Smooth muscle cell (in vitro differentiated cells): ENCODE measurements at regions not wholly inside any gene's neighbourhood (a gene's known extent, or its start where the extent isn't known, plus 50 kb on each side); places are given as distances from the start of the nearest gene placed in this dataset.

Source experiments
- DNase-seq: peaks from one replicate; lab custom pipeline; 2025; ENCODE audit not compliant: unreplicated experiment; lab: John Stamatoyannopoulos, UW
- H2AFZ ChIP-seq: fragments of 200-600 bp; sonication (generic); 2 replicates; pipeline ENCODE4 v1.6.0; 2016; ENCODE audit warnings: antibody characterized with exemption, low read depth, mild to moderate bottlenecking
- H3F3A ChIP-seq: fragments of 200-600 bp; sonication (generic); 2 replicates; pipeline ENCODE4 v1.6.0; 2017; ENCODE audit warnings: antibody characterized with exemption, low read depth
- H3K27ac ChIP-seq: fragments of 200-600 bp; sonication (generic); 2 replicates; pipeline ENCODE4 v1.5.1; 2016; ENCODE audit warnings: low read depth, mild to moderate bottlenecking
- H3K27me3 ChIP-seq: fragments of 200-600 bp; sonication (generic); 2 replicates; pipeline ENCODE4 v1.6.1; 2016; ENCODE audit warnings: low read depth, mild to moderate bottlenecking
- H3K36me3 ChIP-seq: fragments of 200-600 bp; sonication (generic); 2 replicates; pipeline ENCODE4 v1.5.1; 2016; ENCODE audit warnings: low read depth
- H3K4me1 ChIP-seq: fragments of 200-600 bp; sonication (generic); 2 replicates; pipeline ENCODE4 v1.5.1; 2016; ENCODE audit warnings: low read depth
- H3K4me2 ChIP-seq: fragments of 200-600 bp; sonication (generic); 2 replicates; pipeline ENCODE4 v1.6.0; 2016; ENCODE audit warnings: mild to moderate bottlenecking
- H3K4me3 ChIP-seq: fragments of 200-600 bp; sonication (generic); 2 replicates; pipeline ENCODE4 v1.5.1; 2016; ENCODE audit warnings: mild to moderate bottlenecking
- H3K79me2 ChIP-seq: fragments of 200-600 bp; sonication (generic); 2 replicates; pipeline ENCODE4 v1.6.0; 2016; ENCODE audit warnings: low read depth, mild to moderate bottlenecking
- H3K9ac ChIP-seq: fragments of 200-600 bp; sonication (generic); 2 replicates; pipeline ENCODE4 v1.6.0; 2016; ENCODE audit warnings: low read depth
- H3K9me3 ChIP-seq: fragments of 200-600 bp; sonication (generic); replicated peaks from 2 replicates; pipeline ENCODE4 v1.5.1; 2016; ENCODE audit warnings: low read depth
- H4K20me1 ChIP-seq: fragments of 200-600 bp; sonication (generic); 2 replicates; pipeline ENCODE4 v1.6.0; 2016; ENCODE audit warnings: low read depth
- CTCF ChIP-seq: fragments of 200-600 bp; sonication (generic); IDR thresholded peaks from 2 replicates; pipeline ENCODE4 v1.5.1; 2017; ENCODE audit warnings: borderline replicate concordance, mild to moderate bottlenecking, antibody characterized with exemption; ENCODE audit not compliant: insufficient read depth, poor library complexity, severe bottlenecking
- WGBS: methylation state at CpG from one replicate; pipeline ENCODE4 v1.1.7; 2016; ENCODE audit warnings: low lambda C conversion rate; 5-methylcytosine and 5-hydroxymethylcytosine counted together

GRCh38 chrX:13109817-13110216 lies 65.4 kb upstream of the FAM9C start:
- Histone ChIP-seq H3K79me2 (no peaks in the 10 kb centered on the region), H3K27ac (peak overlapping the region; percentile 93)
- DNase-seq: no peak

GRCh38 chrX:13103914-13104274 lies 59.5 kb upstream of the FAM9C start:
- 91% methylated on average over 2 of the region's 2 CpGs for WGBS

More at GRCh38 chrX:13109817-13110216, 65.4 kb upstream of the FAM9C start:
- no peaks in the 10 kb centered on the region for H3K27me3 ChIP-seq
- no peaks in the 10 kb centered on the region for H4K20me1 ChIP-seq
- no peak overlapping the region for H3K4me3 ChIP-seq
- H3K36me3 ChIP-seq: no peaks in the 10 kb centered on the region
- H3F3A ChIP-seq: peaks cover 18% of the 10 kb centered on the region
- no peaks in the 10 kb centered on the region for H3K9me3 ChIP-seq
- no peak for TF ChIP-seq CTCF
- H2AFZ ChIP-seq: no peak overlapping the region
- peak overlapping the region; percentile 22 for H3K4me2 ChIP-seq
- WGBS: 44% methylated on average over 5 of the region's 5 CpGs
- H3K4me1 ChIP-seq: no peaks in the 10 kb centered on the region
- no peak overlapping the region for H3K9ac ChIP-seq

GRCh38 chrX:13103188-13103913 lies 58.9 kb upstream of the FAM9C start:
- no peak for TF ChIP-seq CTCF
- no peaks in the 10 kb centered on the region for H3K36me3 ChIP-seq
- H3K27ac ChIP-seq: peak overlapping the region; percentile 57
- H3K79me2 ChIP-seq: no peaks in the 10 kb centered on the region
- H3K27me3 ChIP-seq: no peaks in the 10 kb centered on the region
- no peak overlapping the region for H3K4me3 ChIP-seq
- no peak overlapping the region for H3K9ac ChIP-seq
- no peak for DNase-seq
- no peaks in the 10 kb centered on the region for H3F3A ChIP-seq
- H4K20me1 ChIP-seq: no peaks in the 10 kb centered on the region
- H3K4me2 ChIP-seq: peak overlapping the region; percentile 19
- WGBS: 86% methylated on average over 6 of the region's 6 CpGs
- H2AFZ ChIP-seq: no peak overlapping the region
- H3K9me3 ChIP-seq: no peaks in the 10 kb centered on the region
- peaks cover 19% of the 10 kb centered on the region for H3K4me1 ChIP-seq

More at GRCh38 chrX:13103914-13104274, 59.5 kb upstream of the FAM9C start:
- H3K27ac ChIP-seq: no peak overlapping the region
- no peaks in the 10 kb centered on the region for H4K20me1 ChIP-seq
- H3K27me3 ChIP-seq: no peaks in the 10 kb centered on the region
- no peaks in the 10 kb centered on the region for H3K79me2 ChIP-seq
- H3K36me3 ChIP-seq: no peaks in the 10 kb centered on the region
- peaks cover 19% of the 10 kb centered on the region for H3K4me1 ChIP-seq
- peaks cover 4% of the 10 kb centered on the region for H3F3A ChIP-seq
- H2AFZ ChIP-seq: no peak overlapping the region
- no peak overlapping the region for H3K4me2 ChIP-seq
- TF ChIP-seq CTCF: no peak
- no peaks in the 10 kb centered on the region for H3K9me3 ChIP-seq
- H3K4me3 ChIP-seq: no peak overlapping the region
- no peak for DNase-seq
- no peak overlapping the region for H3K9ac ChIP-seq

GRCh38 chrX:13102636-13103035 lies 58.2 kb upstream of the FAM9C start:
- DNase-seq: no peak
- no peaks in the 10 kb centered on the region for H3K27me3 ChIP-seq
- no peaks in the 10 kb centered on the region for H3K36me3 ChIP-seq
- H3K4me3 ChIP-seq: no peak overlapping the region
- peaks cover 19% of the 10 kb centered on the region for H3K4me1 ChIP-seq
- H3K4me2 ChIP-seq: peak overlapping the region; percentile 19
- H3K9me3 ChIP-seq: no peaks in the 10 kb centered on the region
- no peaks in the 10 kb centered on the region for H3F3A ChIP-seq
- no peaks in the 10 kb centered on the region for H4K20me1 ChIP-seq
- no peak overlapping the region for H3K9ac ChIP-seq
- no peak for TF ChIP-seq CTCF
- peak overlapping the region; percentile 22 for H2AFZ ChIP-seq
- H3K79me2 ChIP-seq: no peaks in the 10 kb centered on the region
- peak overlapping the region; percentile 57 for H3K27ac ChIP-seq
